ENCODE measurements at regions not wholly inside any gene's neighbourhood (a gene's known extent, or its start where the extent isn't known, plus 50 kb on each side); places are given as distances from the start of the nearest gene placed in this dataset.

DNA sequence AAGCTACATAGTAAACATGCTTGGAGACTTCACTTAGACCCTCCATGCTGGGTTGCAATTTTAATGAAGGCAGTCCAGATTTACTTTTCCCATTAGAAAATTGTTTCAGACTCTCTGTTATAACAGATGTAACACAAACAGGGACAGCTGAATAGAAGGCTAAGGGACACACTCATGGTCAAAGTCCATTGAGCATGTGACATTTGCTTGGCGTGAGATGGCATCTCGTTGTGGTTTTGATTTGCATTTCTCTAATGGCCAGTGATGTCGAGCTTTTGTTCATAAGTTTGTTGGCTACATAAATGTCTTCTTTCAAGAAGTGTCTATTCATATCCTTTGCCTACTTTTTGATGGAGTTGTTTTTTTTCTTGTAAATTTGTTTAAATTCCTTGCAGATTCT is 358.2 kb upstream of the CLNK start:
- DNase-seq, result no peak
- H3K36me3 ChIP-seq, result no peaks in the 10 kb centered on the region
- H3K4me3 ChIP-seq, result no peak overlapping the region
- H3K4me1 ChIP-seq, result peaks cover 0 to 9% (median 0%) of the 10 kb centered on the region in 6 donors
- WGBS, 5 donors, result 72 to 86% (median 77%) methylated on average over 3 of the region's 3 CpGs
- TF ChIP-seq POLR2AphosphoS5 (IDR thresholded peaks at IDR 0.05), result no peak
- TF ChIP-seq, protein P1, sequence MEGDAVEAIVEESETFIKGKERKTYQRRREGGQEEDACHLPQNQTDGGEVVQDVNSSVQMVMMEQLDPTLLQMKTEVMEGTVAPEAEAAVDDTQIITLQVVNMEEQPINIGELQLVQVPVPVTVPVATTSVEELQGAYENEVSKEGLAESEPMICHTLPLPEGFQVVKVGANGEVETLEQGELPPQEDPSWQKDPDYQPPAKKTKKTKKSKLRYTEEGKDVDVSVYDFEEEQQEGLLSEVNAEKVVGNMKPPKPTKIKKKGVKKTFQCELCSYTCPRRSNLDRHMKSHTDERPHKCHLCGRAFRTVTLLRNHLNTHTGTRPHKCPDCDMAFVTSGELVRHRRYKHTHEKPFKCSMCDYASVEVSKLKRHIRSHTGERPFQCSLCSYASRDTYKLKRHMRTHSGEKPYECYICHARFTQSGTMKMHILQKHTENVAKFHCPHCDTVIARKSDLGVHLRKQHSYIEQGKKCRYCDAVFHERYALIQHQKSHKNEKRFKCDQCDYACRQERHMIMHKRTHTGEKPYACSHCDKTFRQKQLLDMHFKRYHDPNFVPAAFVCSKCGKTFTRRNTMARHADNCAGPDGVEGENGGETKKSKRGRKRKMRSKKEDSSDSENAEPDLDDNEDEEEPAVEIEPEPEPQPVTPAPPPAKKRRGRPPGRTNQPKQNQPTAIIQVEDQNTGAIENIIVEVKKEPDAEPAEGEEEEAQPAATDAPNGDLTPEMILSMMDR (IDR thresholded peaks at IDR 0.05 in 8 of 11, conservative IDR thresholded peaks at IDR 0.05 in 3 of 11), result no peak
- TF ChIP-seq POLR2A (IDR thresholded peaks at IDR 0.05), result no peak
- peaks cover 0 to 12% (median 3%) of the 10 kb centered on the region in 8 donors for H3K9me3 ChIP-seq
- H3K27ac ChIP-seq, result no peak overlapping the region
- no peaks in the 10 kb centered on the region for H3K27me3 ChIP-seq (replicated peaks in 1 of 7)
- intact Hi-C loops (cut with DNase I; ENCODE audit: low total_unique reads), result no loop called here

DNA sequence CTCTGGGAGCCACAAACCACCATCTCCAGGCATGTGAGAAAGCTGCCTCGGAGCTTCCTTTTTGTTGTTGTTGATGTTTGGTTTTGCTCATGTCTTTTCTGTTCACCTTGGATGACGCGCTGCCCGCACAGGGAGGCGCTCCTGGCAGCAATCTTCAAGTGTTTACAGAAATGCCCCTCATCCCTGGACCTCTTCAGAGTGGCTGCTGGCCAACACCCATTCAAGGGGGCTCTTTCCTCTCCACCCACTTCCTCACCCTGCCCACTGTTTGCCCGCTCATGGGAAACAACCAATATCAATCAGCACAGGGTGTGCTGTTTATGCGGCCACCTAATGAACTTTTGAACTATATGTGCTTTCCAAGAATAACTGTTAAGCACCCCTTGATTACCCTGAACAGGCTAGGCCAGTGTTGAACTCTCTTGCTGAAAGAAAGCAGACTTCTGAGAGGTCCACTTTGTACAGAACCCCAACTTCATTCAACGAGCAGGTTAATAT is 355.1 kb upstream of the CLNK start:
- H3K27ac ChIP-seq, result no peak overlapping the region
- WGBS, 5 donors, result 49 to 66% (median 61%) methylated on average over 8 of the region's 8 CpGs
- H3K4me3 ChIP-seq, result no peak overlapping the region
- no peaks in the 10 kb centered on the region for H3K36me3 ChIP-seq
- no peaks in the 10 kb centered on the region for H3K9me3 ChIP-seq
- peaks cover 0 to 9% (median 0%) of the 10 kb centered on the region in 6 donors for H3K4me1 ChIP-seq
- intact Hi-C loops (cut with DNase I; ENCODE audit: low total_unique reads), result no loop called here
- H3K27me3 ChIP-seq (replicated peaks in 1 of 7), result no peaks in the 10 kb centered on the region
- DNase-seq, result no peak
- TF ChIP-seq POLR2A (IDR thresholded peaks at IDR 0.05), result no peak
- TF ChIP-seq, protein P1 (IDR thresholded peaks at IDR 0.05 in 8 of 11, conservative IDR thresholded peaks at IDR 0.05 in 3 of 11), result no peak
- TF ChIP-seq POLR2AphosphoS5 (IDR thresholded peaks at IDR 0.05), result no peak

DNA sequence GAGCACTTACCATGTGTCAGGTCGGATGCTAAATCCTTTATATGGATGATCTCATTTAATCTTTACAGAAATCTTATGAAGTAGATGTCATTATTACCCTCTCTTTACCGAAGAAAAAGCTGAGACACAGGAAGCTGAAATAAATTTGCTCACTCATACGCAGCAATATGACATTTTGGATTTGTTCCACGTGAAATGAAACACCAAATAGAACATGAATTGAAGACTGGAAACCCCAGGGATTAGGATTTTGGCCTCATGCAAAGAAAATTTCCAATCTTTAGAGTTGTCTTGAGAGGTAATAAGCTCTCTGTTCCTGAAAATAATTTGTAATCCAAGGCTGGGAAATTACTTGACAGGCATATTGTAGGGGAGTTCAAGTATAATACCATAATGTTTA is 354.4 kb upstream of the CLNK start:
- Histone ChIP-seq H3K4me1 (peaks cover 0 to 9% (median 0%) of the 10 kb centered on the region in 6 donors), H3K27ac (no peak overlapping the region), H3K36me3 (no peaks in the 10 kb centered on the region), H3K9me3 (no peaks in the 10 kb centered on the region), H3K27me3 (replicated peaks in 1 of 7) (no peaks in the 10 kb centered on the region), H3K4me3 (no peak overlapping the region)
- WGBS, 5 donors, result 41 to 54% (median 45%) methylated on average over 4 of the region's 4 CpGs
- TF ChIP-seq POLR2AphosphoS5 (IDR thresholded peaks at IDR 0.05) (no peak), POLR2A (IDR thresholded peaks at IDR 0.05) (no peak)
- TF ChIP-seq, protein P1 (IDR thresholded peaks at IDR 0.05 in 8 of 11, conservative IDR thresholded peaks at IDR 0.05 in 3 of 11), result no peak
- DNase-seq, result no peak
- intact Hi-C loops (cut with DNase I; ENCODE audit: low total_unique reads), result no loop called here

DNA sequence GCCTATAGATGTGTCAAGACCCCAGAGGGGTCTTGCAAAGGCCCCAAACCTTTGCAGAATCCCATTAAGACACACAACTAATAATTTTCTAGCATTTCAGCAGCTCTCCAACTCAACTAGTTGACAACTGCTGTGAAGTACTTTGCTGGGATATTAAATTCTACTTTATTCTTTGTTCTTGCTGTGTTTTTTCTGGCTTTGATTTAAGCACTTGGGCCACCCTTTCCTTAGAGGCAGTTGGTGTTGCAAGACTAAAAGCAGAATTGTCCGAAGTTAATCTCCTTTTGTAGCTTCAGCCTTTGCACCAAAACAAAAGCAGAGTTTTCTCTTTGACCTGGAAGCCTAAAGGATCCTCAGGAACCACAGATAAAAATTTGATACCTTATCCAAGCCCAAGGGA is 353.1 kb upstream of the CLNK start:
- TF ChIP-seq POLR2AphosphoS5 (IDR thresholded peaks at IDR 0.05) (no peak), POLR2A (IDR thresholded peaks at IDR 0.05) (no peak)
- TF ChIP-seq, protein P1 (IDR thresholded peaks at IDR 0.05 in 8 of 11, conservative IDR thresholded peaks at IDR 0.05 in 3 of 11), result no peak
- WGBS, 5 donors, result 81 to 86% (median 84%) methylated on average over 1 of the region's 1 CpG
- no peaks in the 10 kb centered on the region for H3K36me3 ChIP-seq
- peaks cover 0 to 9% (median 0%) of the 10 kb centered on the region in 6 donors for H3K4me1 ChIP-seq
- no peak overlapping the region for H3K4me3 ChIP-seq
- intact Hi-C loops (cut with DNase I; ENCODE audit: low total_unique reads), result no loop called here
- H3K27ac ChIP-seq, result no peak overlapping the region
- no peak for DNase-seq
- H3K9me3 ChIP-seq, result peaks cover 0 to 1% (median 0%) of the 10 kb centered on the region in 8 donors
- no peaks in the 10 kb centered on the region for H3K27me3 ChIP-seq (replicated peaks in 1 of 7)
